HEK293T (cell line): ENCODE measurements at regions not wholly inside any gene's neighbourhood (a gene's known extent, or its start where the extent isn't known, plus 50 kb on each side); places are given as distances from the start of the nearest gene placed in this dataset.

ENCODE experiments used
- CTCF ChIA-PET: fragments of 350-600 bp; formaldehyde crosslinking; extraction: SDS; loops from one replicate; lab custom pipeline; 2021; ENCODE audit warnings: antibody characterized with exemption, inconsistent platforms; lab: Yijun Ruan, JAX
- POLR2A ChIA-PET: fragments of 350-600 bp; formaldehyde crosslinking; extraction: SDS; loops from one replicate; lab custom pipeline; 2020; ENCODE audit warnings: antibody characterized with exemption, inconsistent platforms; lab: Yijun Ruan, JAX
- DNase-seq: peaks from one replicate; pipeline ENCODE4 v3.0.0; 2012; ENCODE audit warnings: mixed read lengths; ENCODE audit errors: extremely low spot score
- ARNT ChIP-seq: fragments of 450-650 bp; IDR thresholded peaks from 2 replicates; pipeline ENCODE4 v1.6.1; 2017; ENCODE audit warnings: mild to moderate bottlenecking
- BHLHE40 ChIP-seq: fragments of 450-650 bp; IDR thresholded peaks from 2 replicates; pipeline ENCODE4 v1.6.1; 2016; ENCODE audit warnings: mild to moderate bottlenecking, moderate library complexity, borderline replicate concordance
- CTBP1 ChIP-seq: fragments of 450-650 bp; IDR thresholded peaks from 2 replicates; pipeline ENCODE4 v1.6.1; 2016; ENCODE audit warnings: borderline replicate concordance
- ELF4 ChIP-seq: fragments of 450-650 bp; IDR thresholded peaks from 2 replicates; pipeline ENCODE4 v1.6.1; 2017; ENCODE audit warnings: antibody characterized with exemption
- FOXA1 ChIP-seq: fragments of 450-650 bp; IDR thresholded peaks from 2 replicates; pipeline ENCODE4 v1.6.1; 2016; ENCODE audit warnings: mild to moderate bottlenecking
- FOXK2 ChIP-seq: fragments of 450-650 bp; IDR thresholded peaks from 2 replicates; pipeline ENCODE4 v1.6.1; 2016; ENCODE audit warnings: mild to moderate bottlenecking
- FOXM1 ChIP-seq: fragments of 450-650 bp; IDR thresholded peaks from 2 replicates; pipeline ENCODE4 v1.6.1; 2017; ENCODE audit warnings: mild to moderate bottlenecking, borderline replicate concordance
- HDGF ChIP-seq: fragments of 450-650 bp; IDR thresholded peaks from 2 replicates; pipeline ENCODE4 v1.6.1; 2017; ENCODE audit warnings: antibody characterized with exemption, borderline replicate concordance
- L3MBTL2 ChIP-seq: fragments of 450-650 bp; conservative IDR thresholded peaks from 2 replicates; pipeline ENCODE4 v1.6.1; 2016; ENCODE audit warnings: mild to moderate bottlenecking
- LEF1 ChIP-seq: fragments of 450-650 bp; IDR thresholded peaks from 2 replicates; pipeline ENCODE4 v1.6.1; 2017; ENCODE audit warnings: mild to moderate bottlenecking, borderline replicate concordance
- PKNOX1 ChIP-seq: fragments of 450-650 bp; IDR thresholded peaks from 2 replicates; pipeline ENCODE4 v1.6.1; 2016
- SP1 ChIP-seq: fragments of 450-650 bp; IDR thresholded peaks from 2 replicates; pipeline ENCODE4 v1.6.1; 2017
- SUZ12 ChIP-seq: fragments of 450-650 bp; IDR thresholded peaks from 2 replicates; pipeline ENCODE4 v1.6.1; 2016; ENCODE audit warnings: mild to moderate bottlenecking
- TARDBP ChIP-seq: fragments of 450-650 bp; IDR thresholded peaks from 2 replicates; pipeline ENCODE4 v1.6.1; 2016
- ZNF384 ChIP-seq: fragments of 450-650 bp; IDR thresholded peaks from 2 replicates; pipeline ENCODE4 v1.6.1; 2016

GRCh38 chr13:96900986-96901385 lies 93.3 kb downstream of the OXGR1 start:
- ChIA-PET CTCF (no interaction called here), POLR2A (no interaction called here)
- no peak for DNase-seq
- TF ChIP-seq FOXK2 (no peak), HDGF (no peak), FOXA1 (no peak), PKNOX1 (no peak), FOXM1 (no peak), L3MBTL2 (no peak), CTBP1 (no peak), ARNT (no peak), ELF4 (no peak), LEF1 (no peak), BHLHE40 (no peak), SP1 (no peak)

GRCh38 chr13:96899946-96900345 lies 94.3 kb downstream of the OXGR1 start:
- CTCF ChIA-PET, result no interaction called here
- TF ChIP-seq ELF4 (no peak), TARDBP (no peak), FOXK2 (no peak), HDGF (no peak), PKNOX1 (no peak), ZNF384 (no peak), CTBP1 (no peak), FOXA1 (no peak)

GRCh38 chr13:96898646-96899254 lies 95.5 kb downstream of the OXGR1 start:
- ChIA-PET CTCF (no interaction called here), POLR2A (no interaction called here)
- DNase-seq, result no peak
- no peak for TF ChIP-seq BHLHE40

More at GRCh38 chr13:96899946-96900345, 94.3 kb downstream of the OXGR1 start:
- DNase-seq, result no peak
- POLR2A ChIA-PET, result no interaction called here

- DNase-seq, result no peak
- ChIA-PET POLR2A (no interaction called here), CTCF (no interaction called here)
- TF ChIP-seq LEF1 (no peak), FOXK2 (no peak), SUZ12 (no peak), HDGF (no peak), TARDBP (no peak), BHLHE40 (no peak), ZNF384 (no peak)
These were observed 96.1 kb downstream of the OXGR1 start for GRCh38 chr13:96898212-96898611.
